Tibial artery (tissue), 4 donors: ENCODE measurements at regions not wholly inside any gene's neighbourhood (a gene's known extent, or its start where the extent isn't known, plus 50 kb on each side); places are given as distances from the start of the nearest gene placed in this dataset.

Source experiments
- DNase-seq, 2 donors: peaks; one replicate each; pipeline ENCODE4 v3.0.0-alpha.2; 2019
- H3K27ac ChIP-seq, 2 donors: fragments of 200-600 bp; sonication (generic) in 1 of 2; 1 replicate in 1 of 2; 2 replicates in 1 of 2; pipeline ENCODE4 v1.5.1; 2018 to 2019; ENCODE audit warnings: mild to moderate bottlenecking in 1 of 2
- H3K27me3 ChIP-seq, 2 donors: fragments of 200-600 bp; sonication (generic) in 1 of 2; one replicate each; pipeline versions ENCODE4 v1.5.1 to v1.6.0; 2016 to 2019
- H3K36me3 ChIP-seq, 3 donors: fragments of 200-600 bp; sonication (generic) in 2 of 3; one replicate each; pipeline ENCODE4 v1.5.1; 2016 to 2019; ENCODE audit warnings: mild to moderate bottlenecking in 2 of 3
- H3K4me1 ChIP-seq, 4 donors: fragments of 200-600 bp; sonication (generic) in 2 of 4; 1 replicate in 3 of 4; 2 replicates in 1 of 4; pipeline ENCODE4 v1.5.1; 2016 to 2019
- H3K4me3 ChIP-seq, 2 donors: fragments of 200-600 bp; sonication (generic) in 1 of 2; 1 replicate in 1 of 2; 2 replicates in 1 of 2; pipeline ENCODE4 v1.5.1; 2018 to 2019; ENCODE audit warnings: mild to moderate bottlenecking in 2 of 2
- H3K9me3 ChIP-seq, 3 donors: fragments of 200-600 bp; sonication (generic) in 1 of 3; one replicate each; pipeline ENCODE4 v1.5.1; 2016 to 2019
- CTCF ChIP-seq, 2 experiments: fragments of 200-600 bp in 1 of 2; fragments of 450-650 bp in 1 of 2; IDR thresholded peaks; one replicate each; pipeline ENCODE4 v1.5.1; 2017 to 2019; ENCODE audit warnings: antibody characterized with exemption in 2 of 2, mild to moderate bottlenecking in 1 of 2, moderate library complexity in 1 of 2
- intact Hi-C: fragments of 100-400 bp; cut with DNase I; formaldehyde crosslinking; loops from one replicate; pipeline ENCODE4 v1.15.0; 2023; ENCODE audit warnings: low total_unique reads

GRCh38 chr14:51185180-51185579 is 54.9 kb upstream of the TMX1 start:
- TF ChIP-seq CTCF (IDR thresholded peaks at IDR 0.05), result no peak

DNA sequence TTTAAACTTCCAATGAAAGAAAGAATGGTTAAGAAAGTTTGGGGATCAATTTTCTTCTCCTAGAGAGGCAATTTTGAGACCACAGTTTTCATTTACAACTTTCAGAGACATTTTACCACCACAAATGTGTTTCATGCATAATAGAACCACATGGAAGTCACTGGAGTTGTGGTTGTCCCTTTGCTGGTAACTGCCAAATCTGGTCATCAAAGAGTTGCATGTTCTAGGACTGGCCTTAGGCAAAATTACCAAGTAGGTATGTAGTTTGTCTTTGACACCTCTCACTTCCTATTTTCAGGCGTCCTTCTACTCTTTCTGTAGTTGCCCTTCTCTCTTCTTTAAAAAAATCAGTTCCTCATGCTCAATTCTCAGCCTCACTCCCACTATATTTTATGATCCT is 54.3 kb upstream of the TMX1 start:
- H3K27me3 ChIP-seq, result no peaks in the 10 kb centered on the region
- H3K27ac ChIP-seq, result no peak overlapping the region
- H3K36me3 ChIP-seq, result no peaks in the 10 kb centered on the region
- peaks cover 0 to 11% (median 4%) of the 10 kb centered on the region in 4 donors for H3K4me1 ChIP-seq
- intact Hi-C loops, result no loop called here
- DNase-seq, result no peak
- H3K9me3 ChIP-seq, result no peaks in the 10 kb centered on the region
- no peak overlapping the region for H3K4me3 ChIP-seq
- no peak for TF ChIP-seq CTCF (IDR thresholded peaks at IDR 0.05)

More at GRCh38 chr14:51185180-51185579, 54.9 kb upstream of the TMX1 start:
- Histone ChIP-seq H3K9me3 (no peaks in the 10 kb centered on the region), H3K4me1 (peaks cover 0 to 11% (median 4%) of the 10 kb centered on the region in 4 donors), H3K27ac (no peak overlapping the region), H3K27me3 (no peaks in the 10 kb centered on the region), H3K4me3 (no peak overlapping the region), H3K36me3 (no peaks in the 10 kb centered on the region)
- DNase-seq, result no peak
- intact Hi-C loops, result no loop called here

DNA sequence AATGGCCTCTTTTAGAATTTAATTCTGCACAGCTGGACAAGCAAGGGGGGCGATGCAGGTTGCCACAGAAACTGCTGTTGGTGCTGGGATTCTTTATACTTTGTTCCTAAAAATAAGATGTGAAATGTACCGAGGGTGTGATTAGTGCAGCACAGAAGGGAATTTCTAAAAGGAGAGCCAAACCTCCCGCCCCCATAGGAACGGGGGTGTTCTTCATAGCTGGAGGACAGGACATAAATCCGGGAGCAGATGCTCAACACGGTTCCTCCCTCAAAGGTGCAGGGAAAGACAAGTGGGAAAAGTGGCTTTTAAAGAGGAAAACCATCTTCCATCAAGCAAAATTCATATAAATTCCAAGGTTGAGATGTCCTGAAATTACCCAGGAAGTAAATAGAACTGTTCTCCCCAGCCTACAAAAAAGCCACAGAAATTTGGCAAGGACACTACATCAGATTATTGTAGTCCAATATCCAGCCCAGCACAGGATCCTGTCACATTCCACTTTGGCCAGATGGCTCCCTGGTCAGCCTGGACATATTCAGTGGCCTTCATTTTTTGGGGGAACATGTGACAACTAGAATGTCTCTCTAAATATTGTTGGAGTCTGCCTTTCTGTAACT is 51.4 kb upstream of the TMX1 start:
- Histone ChIP-seq H3K9me3 (no peaks in the 10 kb centered on the region), H3K27ac (no peak overlapping the region), H3K4me3 (no peak overlapping the region), H3K36me3 (no peaks in the 10 kb centered on the region), H3K4me1 (peaks cover 0 to 11% (median 4%) of the 10 kb centered on the region in 4 donors), H3K27me3 (no peaks in the 10 kb centered on the region)
- intact Hi-C loops, result no loop called here
- DNase-seq, result no peak
- TF ChIP-seq CTCF (IDR thresholded peaks at IDR 0.05), result no peak

- DNase-seq, result no peak
- Histone ChIP-seq H3K9me3 (no peaks in the 10 kb centered on the region), H3K4me3 (no peak overlapping the region), H3K4me1 (peaks cover 0 to 11% (median 4%) of the 10 kb centered on the region in 4 donors), H3K27ac (no peak overlapping the region), H3K27me3 (no peaks in the 10 kb centered on the region), H3K36me3 (no peaks in the 10 kb centered on the region)
- TF ChIP-seq CTCF (IDR thresholded peaks at IDR 0.05), result no peak
- intact Hi-C loops, result no loop called here
These were observed 50.3 kb upstream of the TMX1 start for GRCh38 chr14:51189600-51190376.
